ENCODE measurements at regions not wholly inside any gene's neighbourhood (a gene's known extent, or its start where the extent isn't known, plus 50 kb on each side); places are given as distances from the start of the nearest gene placed in this dataset.

- TF ChIP-seq POLR2AphosphoS5 (IDR thresholded peaks at IDR 0.05; ENCODE audit: low read depth, low read length): no peak
- TF ChIP-seq REST (IDR thresholded peaks at IDR 0.05; ENCODE audit: insufficient read depth in 1 of 2, low read depth in 2 of 2, low read length in 2 of 2): no peak
- no peak for TF ChIP-seq SIN3A (IDR thresholded peaks at IDR 0.05; ENCODE audit: borderline replicate concordance, insufficient read depth, low read length)
- no peak for TF ChIP-seq TAF1 (IDR thresholded peaks at IDR 0.05; ENCODE audit: borderline replicate concordance, insufficient read depth, low read length)
Measured at GRCh38 chr11:95641495-95641894, 148.1 kb downstream of the FAM76B start.
